ENCODE measurements at regions not wholly inside any gene's neighbourhood (a gene's known extent, or its start where the extent isn't known, plus 50 kb on each side); places are given as distances from the start of the nearest gene placed in this dataset.
"Not testable (repeated sequence)": the region's sequence is repeated elsewhere in the genome, so short reads cannot be mapped to it uniquely, and the experiment has no call there.

GRCh38 chr15:62903437-62903836 lies 139.1 kb upstream of the TPM1 start:
- DNase-seq = no peak

- no peak for DNase-seq
These were observed 138.3 kb upstream of the TPM1 start for GRCh38 chr15:62904041-62904910.

GRCh38 chr15:62906627-62907026 lies 135.9 kb upstream of the TPM1 start:
- no peak for DNase-seq

- no peak for DNase-seq
These were observed 135.3 kb upstream of the TPM1 start for GRCh38 chr15:62907275-62907674.

- not testable (repeated sequence) for DNase-seq
These were observed 134.2 kb upstream of the TPM1 start for GRCh38 chr15:62908341-62908740.

- no peak for DNase-seq
These were observed 133.3 kb upstream of the TPM1 start for GRCh38 chr15:62909257-62909656.

- DNase-seq = no peak
These were observed 130.3 kb upstream of the TPM1 start for GRCh38 chr15:62912282-62912681.

- no peak for DNase-seq
These were observed 129.7 kb upstream of the TPM1 start for GRCh38 chr15:62912808-62913207.

- no peak for DNase-seq
These were observed 129.3 kb upstream of the TPM1 start for GRCh38 chr15:62913246-62913645.

GRCh38 chr15:62914461-62915079 lies 128.0 kb upstream of the TPM1 start:
- no peak for DNase-seq

GRCh38 chr15:62920682-62921502 lies 121.7 kb upstream of the TPM1 start:
- DNase-seq = no peak

- no peak for DNase-seq
These were observed 120.0 kb upstream of the TPM1 start for GRCh38 chr15:62922514-62922913.

GRCh38 chr15:62925875-62926274 lies 116.7 kb upstream of the TPM1 start:
- no peak for DNase-seq

GRCh38 chr15:62927196-62927595 lies 115.4 kb upstream of the TPM1 start:
- DNase-seq = no peak

GRCh38 chr15:62927836-62928235 lies 114.7 kb upstream of the TPM1 start:
- DNase-seq = no peak

GRCh38 chr15:62928242-62928999 lies 114.1 kb upstream of the TPM1 start:
- no peak for DNase-seq

GRCh38 chr15:62929000-62929357 lies 113.6 kb upstream of the TPM1 start:
- no peak for DNase-seq

- no peak for DNase-seq
These were observed 110.9 kb upstream of the TPM1 start for GRCh38 chr15:62931650-62932049.

GRCh38 chr15:62932436-62932835 lies 110.1 kb upstream of the TPM1 start:
- DNase-seq = no peak

GRCh38 chr15:62933386-62933785 lies 109.2 kb upstream of the TPM1 start:
- DNase-seq = no peak

- no peak for DNase-seq
These were observed 108.1 kb upstream of the TPM1 start for GRCh38 chr15:62934236-62934971.
